GM18498 (cell line): ENCODE measurements at regions not wholly inside any gene's neighbourhood (a gene's known extent, or its start where the extent isn't known, plus 50 kb on each side); places are given as distances from the start of the nearest gene placed in this dataset.

ENCODE experiments used
- ATAC-seq: cut with Tn5 transposase; IDR thresholded peaks from one replicate; pipeline ENCODE4 v1.9.1; 2021; ENCODE audit warnings: mild to moderate bottlenecking, moderate library complexity; ENCODE audit not compliant: unreplicated experiment

- no peak for ATAC-seq
Measured at GRCh38 chr3:161794551-161794950, 297.9 kb downstream of the OTOL1 start.

- no peak for ATAC-seq
Measured at GRCh38 chr3:161796312-161796711, 299.7 kb downstream of the OTOL1 start.

GRCh38 chr3:161796780-161797179 is 300.2 kb downstream of the OTOL1 start:
- ATAC-seq, result no peak

- ATAC-seq, result no peak
Measured at GRCh38 chr3:161798016-161798415, 301.4 kb downstream of the OTOL1 start.

- no peak for ATAC-seq
Measured at GRCh38 chr3:161800985-161801559, 304.5 kb downstream of the OTOL1 start.

GRCh38 chr3:161818106-161818505 is 321.5 kb downstream of the OTOL1 start:
- no peak for ATAC-seq

GRCh38 chr3:161821591-161821990 is 325.0 kb downstream of the OTOL1 start:
- peak; percentile 46 for ATAC-seq

- no peak for ATAC-seq
Measured at GRCh38 chr3:161822291-161822690, 325.7 kb downstream of the OTOL1 start.

- ATAC-seq, result no peak
Measured at GRCh38 chr3:161823910-161824309, 327.3 kb downstream of the OTOL1 start.

- no peak for ATAC-seq
Measured at GRCh38 chr3:161838021-161838420, 341.4 kb downstream of the OTOL1 start.

GRCh38 chr3:161848376-161848775 is 351.8 kb downstream of the OTOL1 start:
- ATAC-seq, result no peak

- peak; percentile 80 for ATAC-seq
Measured at GRCh38 chr3:161851941-161852566, 355.4 kb downstream of the OTOL1 start.

- ATAC-seq, result no peak
Measured at GRCh38 chr3:161852744-161853143, 356.1 kb downstream of the OTOL1 start.

- ATAC-seq, result peak; percentile 54
Measured at GRCh38 chr3:161854232-161854771, 357.7 kb downstream of the OTOL1 start.

GRCh38 chr3:161859057-161859456 is 362.4 kb downstream of the OTOL1 start:
- no peak for ATAC-seq

GRCh38 chr3:161859865-161860450 is 363.4 kb downstream of the OTOL1 start:
- no peak for ATAC-seq

- no peak for ATAC-seq
Measured at GRCh38 chr3:161863775-161864174, 367.2 kb downstream of the OTOL1 start.

GRCh38 chr3:161866176-161866575 is 369.6 kb downstream of the OTOL1 start:
- no peak for ATAC-seq

- no peak for ATAC-seq
Measured at GRCh38 chr3:161875483-161875882, 378.9 kb downstream of the OTOL1 start.

GRCh38 chr3:161879470-161879869 is 382.9 kb downstream of the OTOL1 start:
- peak; percentile 75 for ATAC-seq

- no peak for ATAC-seq
Measured at GRCh38 chr3:161884830-161885229, 388.2 kb downstream of the OTOL1 start.

GRCh38 chr3:161890147-161890625 is 393.6 kb downstream of the OTOL1 start:
- ATAC-seq, result no peak
